ENCODE measurements at regions not wholly inside any gene's neighbourhood (a gene's known extent, or its start where the extent isn't known, plus 50 kb on each side); places are given as distances from the start of the nearest gene placed in this dataset.

GRCh38 chr13:59120297-59120843 lies 1043.4 kb downstream of the DIAPH3 start:
- DNase-seq (ENCODE audit: low spot score): no peak

DNA sequence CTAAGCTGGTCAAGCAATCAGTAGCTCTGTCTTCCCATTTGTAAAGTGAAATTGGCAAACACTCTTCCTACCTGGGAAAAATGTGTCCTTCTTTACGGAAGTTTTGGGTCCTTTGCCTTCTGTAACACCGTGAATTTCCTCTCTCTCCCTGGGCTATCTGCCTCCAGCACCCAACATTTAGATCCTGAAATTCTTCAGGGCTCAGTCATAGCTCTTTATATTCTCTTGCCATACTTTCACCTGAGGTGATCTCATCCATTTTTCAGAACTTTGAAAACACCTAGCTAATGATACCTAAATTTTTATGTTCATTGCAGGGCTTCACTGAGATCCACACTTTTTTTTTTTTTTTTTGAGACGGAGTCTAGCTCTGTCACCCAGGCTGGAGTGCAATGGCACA lies 1042.2 kb downstream of the DIAPH3 start:
- DNase-seq (ENCODE audit: low spot score): no peak

DNA sequence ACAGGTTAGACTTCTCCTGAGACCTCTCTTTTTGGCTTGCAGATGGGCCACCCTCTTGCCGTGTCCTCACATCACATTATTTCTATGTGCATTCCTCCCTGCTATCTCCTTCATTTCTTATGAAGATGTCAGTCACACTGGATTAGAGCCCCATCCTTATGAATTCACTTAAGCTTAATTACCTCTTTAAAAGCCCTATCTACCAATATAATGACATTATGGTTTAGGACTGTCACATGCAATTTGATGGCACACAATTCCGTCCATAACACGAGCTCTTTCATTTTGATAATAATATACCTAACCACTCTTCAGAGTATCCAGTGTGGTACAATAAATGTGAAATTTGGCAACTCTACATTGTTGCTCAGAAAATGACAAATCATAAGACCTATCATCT lies 1037.3 kb downstream of the DIAPH3 start:
- no peak for DNase-seq (ENCODE audit: low spot score)

DNA sequence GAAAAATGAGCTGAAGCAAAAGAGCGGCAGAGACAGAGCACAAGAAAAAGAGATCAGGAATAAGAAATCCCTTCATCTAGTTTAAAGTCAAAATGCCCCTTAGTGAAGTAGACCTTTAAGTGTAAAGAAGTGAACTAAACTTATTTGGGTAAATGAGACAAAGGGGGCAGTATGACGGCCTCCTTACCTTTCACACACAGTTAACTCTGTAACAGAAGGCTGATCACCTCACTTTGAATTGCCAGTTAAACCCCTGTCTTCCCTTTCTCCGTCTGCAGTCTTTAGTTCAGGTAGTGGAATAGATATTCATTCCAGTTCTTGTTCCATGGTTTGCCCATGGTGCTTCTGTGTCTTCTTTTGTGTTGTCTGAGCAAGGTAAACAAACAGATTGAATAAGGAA lies 1029.8 kb downstream of the DIAPH3 start:
- no peak for DNase-seq (ENCODE audit: low spot score)

- no peak for DNase-seq (ENCODE audit: low spot score)
These were observed 1019.0 kb downstream of the DIAPH3 start for GRCh38 chr13:59144700-59145099.

DNA sequence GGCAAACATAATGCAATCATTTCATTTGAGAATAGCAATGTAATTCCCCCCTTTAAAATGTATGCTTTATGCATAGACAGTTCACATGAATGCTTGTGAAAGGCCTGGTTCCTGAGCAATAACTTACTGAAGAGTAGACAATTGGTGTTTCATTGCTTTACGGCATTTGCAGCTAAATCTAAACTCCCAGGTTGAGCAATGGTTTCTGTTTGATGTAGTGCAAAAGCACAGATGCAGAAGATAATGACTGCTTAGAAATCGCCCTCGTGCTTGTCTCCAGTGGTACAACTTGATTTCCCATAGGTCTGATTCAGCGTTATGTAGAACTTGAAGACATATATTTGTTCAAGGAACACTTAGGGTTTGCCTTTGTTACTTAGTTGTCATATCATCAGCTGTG lies 1018.3 kb downstream of the DIAPH3 start:
- no peak for DNase-seq (ENCODE audit: low spot score)

DNA sequence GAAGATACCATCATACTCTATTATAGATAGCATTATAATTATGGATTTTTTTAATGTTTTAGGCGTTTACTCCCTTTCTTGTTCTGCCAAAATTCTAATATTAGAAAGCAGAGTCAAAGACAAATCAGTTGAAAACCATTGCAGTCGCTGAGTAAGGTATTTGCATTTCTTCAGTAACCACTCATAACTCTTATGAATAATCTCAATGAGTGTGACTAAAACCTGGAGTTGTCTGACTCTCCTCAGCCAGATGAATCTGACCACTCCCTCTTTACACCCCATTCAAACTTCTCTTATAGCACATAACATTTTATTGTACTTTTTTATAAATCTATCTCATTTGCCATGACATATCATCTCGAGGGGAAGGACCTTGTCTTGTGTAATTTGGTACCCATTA lies 1006.5 kb downstream of the DIAPH3 start:
- no peak for DNase-seq (ENCODE audit: low spot score)

DNA sequence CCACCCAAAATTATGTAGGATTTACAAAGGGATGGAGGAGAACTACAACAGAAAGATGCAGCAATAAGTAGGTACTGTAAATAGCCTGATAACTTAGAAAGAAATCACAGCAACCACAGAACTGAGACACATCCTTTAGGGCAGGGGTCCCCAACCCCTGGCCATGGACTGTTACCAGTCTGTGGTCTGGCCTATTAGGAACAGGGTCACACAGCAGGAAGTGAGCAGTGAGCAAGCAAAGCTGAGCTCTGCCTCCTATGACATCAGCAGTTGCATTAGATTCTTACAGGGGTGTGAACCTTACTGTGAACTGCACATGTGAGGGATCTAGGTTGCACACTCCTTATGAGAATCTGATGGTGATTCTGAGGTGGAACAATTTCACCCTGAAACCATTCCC lies 997.6 kb downstream of the DIAPH3 start:
- DNase-seq (ENCODE audit: low spot score): no peak

- no peak for DNase-seq (ENCODE audit: low spot score)
These were observed 991.7 kb downstream of the DIAPH3 start for GRCh38 chr13:59172076-59172475.

DNA sequence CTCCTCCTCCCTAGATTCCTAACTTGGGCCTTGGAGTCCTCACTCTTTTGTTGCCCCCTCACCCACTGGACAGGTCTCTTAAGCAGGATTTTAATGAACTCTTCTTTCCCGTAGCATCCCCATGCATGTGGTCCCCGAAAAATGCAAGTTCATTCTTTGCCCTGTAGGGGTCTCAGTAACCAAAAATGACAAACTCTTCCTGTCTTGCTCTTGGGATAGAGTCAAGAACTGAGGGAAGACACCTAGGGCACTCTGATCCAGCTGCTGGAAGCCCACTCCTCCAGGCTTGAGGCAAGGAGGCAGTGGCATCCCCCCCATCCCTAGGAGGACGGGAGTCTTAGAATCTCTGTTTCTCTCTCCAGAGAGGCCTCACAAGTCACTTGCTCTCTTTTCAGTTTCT lies 987.0 kb downstream of the DIAPH3 start:
- no peak for DNase-seq (ENCODE audit: low spot score)

GRCh38 chr13:59178344-59178743 lies 985.4 kb downstream of the DIAPH3 start:
- no peak for DNase-seq (ENCODE audit: low spot score)

DNA sequence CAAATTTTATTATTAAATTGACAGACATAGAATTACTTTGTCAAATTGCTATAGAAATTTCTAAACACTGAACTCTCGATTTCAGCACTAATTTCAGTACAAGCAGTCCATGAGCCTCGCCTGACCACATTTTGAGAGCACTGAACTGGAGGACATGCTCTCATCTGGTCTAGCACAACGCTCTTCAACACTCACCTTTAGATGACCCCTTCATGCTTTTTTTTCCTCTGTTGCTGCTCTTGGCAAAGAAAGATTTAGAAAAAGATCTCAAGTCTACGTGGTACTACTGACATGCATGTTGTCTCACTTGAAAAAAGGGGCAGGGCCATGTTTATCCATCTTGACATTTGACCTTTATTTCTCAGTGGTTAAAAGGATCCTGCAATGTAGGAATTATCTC lies 981.5 kb downstream of the DIAPH3 start:
- no peak for DNase-seq (ENCODE audit: low spot score)

GRCh38 chr13:59197397-59197796 lies 966.3 kb downstream of the DIAPH3 start:
- no peak for DNase-seq (ENCODE audit: low spot score)

- DNase-seq (ENCODE audit: low spot score): no peak
These were observed 961.9 kb downstream of the DIAPH3 start for GRCh38 chr13:59201841-59202240.

- no peak for DNase-seq (ENCODE audit: low spot score)
These were observed 959.9 kb downstream of the DIAPH3 start for GRCh38 chr13:59203855-59204254.

GRCh38 chr13:59205501-59205900 lies 958.2 kb downstream of the DIAPH3 start:
- no peak for DNase-seq (ENCODE audit: low spot score)

- no peak for DNase-seq (ENCODE audit: low spot score)
These were observed 955.1 kb downstream of the DIAPH3 start for GRCh38 chr13:59208405-59209195.

DNA sequence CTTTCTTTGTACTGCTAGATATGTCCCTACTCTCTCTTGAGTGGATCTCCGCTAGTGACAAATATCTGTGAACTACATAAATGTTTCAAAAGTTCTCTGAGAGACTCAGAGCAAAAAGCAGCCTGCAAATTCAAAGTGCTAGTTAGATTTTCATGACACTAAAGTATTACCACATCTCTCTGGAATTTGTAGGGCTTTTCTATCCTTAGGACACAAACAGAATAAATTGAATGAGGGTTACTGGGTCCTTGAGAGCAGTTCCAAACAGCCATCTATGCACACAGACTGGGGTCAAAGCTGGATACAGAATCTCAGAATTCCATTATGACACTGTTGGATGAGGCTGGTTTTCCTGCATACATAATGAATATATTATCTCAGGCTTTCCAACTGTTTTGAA lies 953.2 kb downstream of the DIAPH3 start:
- DNase-seq (ENCODE audit: low spot score): no peak

DNA sequence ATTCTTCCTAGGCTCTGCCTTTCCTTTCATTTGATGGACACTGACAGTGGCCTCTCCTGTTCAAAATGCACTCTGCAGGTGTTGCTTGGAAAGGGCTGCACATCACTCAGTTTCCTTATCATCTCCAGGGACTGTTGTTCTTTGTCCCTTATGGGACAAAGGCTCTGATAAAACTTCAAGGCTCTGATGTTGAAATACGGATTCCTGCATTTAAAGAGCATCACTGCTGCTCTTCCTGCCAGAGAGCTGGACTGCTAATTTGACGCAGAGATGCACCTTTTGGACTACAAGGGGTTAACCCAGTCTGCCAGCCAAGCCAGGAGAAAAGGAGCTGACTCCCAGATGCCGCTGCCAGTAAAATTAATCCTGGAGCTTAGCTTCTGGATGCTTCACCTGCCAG lies 952.1 kb downstream of the DIAPH3 start:
- DNase-seq (ENCODE audit: low spot score): no peak

DNA sequence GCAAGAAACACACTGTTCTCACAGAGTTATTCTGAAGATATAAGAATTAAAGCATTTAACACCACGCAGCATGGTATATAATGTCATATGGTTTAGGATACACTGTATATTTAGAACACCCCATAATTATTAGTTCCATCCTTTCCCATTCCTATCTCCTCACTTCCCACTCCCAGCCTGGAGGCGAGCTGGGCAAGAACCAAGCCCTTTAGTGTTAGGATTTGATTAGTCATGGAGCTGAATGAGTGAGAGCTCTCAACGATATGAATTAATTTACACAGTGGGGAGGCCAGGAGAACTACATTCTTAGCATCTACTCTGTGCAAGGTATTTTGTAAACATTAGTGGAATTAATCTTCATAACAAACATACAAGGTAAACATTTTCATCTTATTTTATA lies 934.3 kb downstream of the DIAPH3 start:
- DNase-seq (ENCODE audit: low spot score): no peak

GRCh38 chr13:59229861-59230260 lies 933.9 kb downstream of the DIAPH3 start:
- DNase-seq (ENCODE audit: low spot score): no peak

GRCh38 chr13:59230484-59231264 lies 933.1 kb downstream of the DIAPH3 start:
- no peak for DNase-seq (ENCODE audit: low spot score)

- DNase-seq (ENCODE audit: low spot score): no peak
These were observed 927.3 kb downstream of the DIAPH3 start for GRCh38 chr13:59236309-59236919.
